GM19372 (cell line): ENCODE measurements at regions not wholly inside any gene's neighbourhood (a gene's known extent, or its start where the extent isn't known, plus 50 kb on each side); places are given as distances from the start of the nearest gene placed in this dataset.

Experiments
- ATAC-seq: cut with Tn5 transposase; IDR thresholded peaks from one replicate; pipeline ENCODE4 v1.9.1; 2021; ENCODE audit warnings: mild to moderate bottlenecking, low read depth, moderate library complexity; ENCODE audit not compliant: unreplicated experiment

DNA sequence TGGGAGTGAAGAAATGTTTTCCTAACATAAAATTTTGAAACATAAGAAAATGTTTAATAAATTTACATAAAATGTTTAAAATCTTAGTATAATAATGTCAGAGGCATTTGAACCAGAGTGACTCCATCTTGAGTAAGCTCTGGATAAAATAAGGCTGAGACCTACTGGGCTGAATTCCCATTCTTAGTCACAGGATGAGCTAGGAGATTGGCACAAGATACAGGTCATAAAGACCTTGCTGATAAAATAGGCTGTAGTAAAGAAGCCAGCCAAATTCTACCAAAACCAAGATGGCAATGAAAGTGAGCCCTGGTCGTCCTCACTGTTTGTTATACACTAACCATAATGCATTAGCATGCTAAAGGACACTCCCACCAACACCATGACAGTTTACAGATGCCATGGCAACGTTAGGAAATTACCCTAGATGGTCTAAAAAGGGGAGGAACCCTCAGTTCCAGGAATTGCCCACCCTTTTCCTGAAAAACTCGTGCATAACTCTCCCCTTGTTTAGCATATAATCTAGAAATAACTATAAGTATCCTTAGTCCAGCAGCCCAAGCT lies 1184.0 kb downstream of the UQCRFS1 start:
- ATAC-seq = no peak

DNA sequence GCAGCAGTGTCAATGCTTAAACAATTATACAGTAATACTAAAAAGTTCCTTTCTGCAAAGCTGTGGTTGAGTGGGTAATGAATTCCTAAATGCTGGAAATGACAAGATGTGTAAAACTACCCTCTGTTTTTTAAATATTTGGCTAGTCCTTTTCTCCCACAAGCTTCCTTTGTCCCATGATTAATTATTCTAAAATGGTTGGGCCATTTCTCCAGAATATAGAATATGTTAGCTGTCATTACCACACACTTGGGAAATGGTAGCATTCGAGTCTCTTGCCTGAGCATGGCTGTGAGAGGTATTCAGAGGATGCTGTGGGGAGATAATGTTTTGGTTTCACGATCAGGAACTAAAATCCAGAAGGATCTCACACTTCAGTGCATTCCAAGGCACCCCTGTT lies 1185.8 kb downstream of the UQCRFS1 start:
- no peak for ATAC-seq

DNA sequence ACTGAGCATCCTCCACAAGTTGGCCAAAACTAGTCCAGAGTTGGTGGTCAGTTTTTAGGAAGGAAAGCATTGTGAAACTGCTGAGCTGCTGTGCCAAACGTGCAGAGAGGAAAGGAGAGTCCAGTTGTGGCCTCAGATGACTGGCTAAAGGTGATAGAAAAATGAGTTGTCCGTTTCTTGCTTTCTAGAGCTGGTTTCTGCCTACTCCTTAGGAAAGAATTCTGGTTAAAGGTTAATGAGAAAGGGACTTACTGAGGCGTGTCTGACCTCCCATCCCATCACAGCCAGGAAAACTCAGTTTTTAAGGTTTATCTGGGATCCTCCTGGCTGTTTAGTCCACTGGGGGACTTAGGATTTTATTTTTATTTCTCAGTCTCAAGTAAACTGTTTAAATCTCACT lies 1186.3 kb downstream of the UQCRFS1 start:
- no peak for ATAC-seq

DNA sequence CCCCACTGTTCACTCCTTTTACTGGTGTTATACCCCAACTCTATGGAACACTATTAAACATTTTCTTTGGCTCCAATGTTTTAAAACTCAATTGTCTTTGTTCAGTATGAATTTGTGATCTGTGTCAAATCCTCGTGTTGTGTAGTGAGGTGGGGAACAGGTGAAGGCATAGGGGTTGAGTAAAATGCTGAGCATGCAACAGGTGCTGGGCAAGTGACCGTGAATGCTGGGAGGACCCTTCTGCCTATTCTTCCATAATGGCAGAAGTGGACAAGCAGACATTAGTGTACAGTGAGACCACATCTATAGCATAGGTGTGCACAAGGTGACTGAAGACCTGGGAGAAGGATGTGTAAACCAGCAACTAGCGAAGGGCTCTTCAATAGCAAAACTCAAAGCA lies 1188.0 kb downstream of the UQCRFS1 start:
- no peak for ATAC-seq

DNA sequence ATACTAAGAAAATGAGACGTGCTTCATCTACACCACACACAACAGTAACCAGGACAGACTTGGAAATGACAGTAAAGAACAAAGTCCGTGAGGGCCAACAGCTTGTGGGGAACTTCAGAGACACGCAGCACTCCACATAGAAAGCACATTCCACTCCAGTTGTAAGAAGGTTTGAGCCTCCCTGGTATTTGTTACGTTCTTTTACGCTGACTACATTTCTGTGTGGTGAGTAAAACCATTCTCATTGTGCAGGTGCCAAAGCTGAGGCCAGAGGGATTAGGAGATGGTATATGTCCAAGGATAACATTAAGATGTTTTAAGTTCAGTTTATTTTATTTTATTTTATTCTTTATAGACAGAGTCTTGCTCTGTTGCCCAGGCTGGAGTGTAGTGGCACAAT lies 1189.9 kb downstream of the UQCRFS1 start:
- no peak for ATAC-seq

DNA sequence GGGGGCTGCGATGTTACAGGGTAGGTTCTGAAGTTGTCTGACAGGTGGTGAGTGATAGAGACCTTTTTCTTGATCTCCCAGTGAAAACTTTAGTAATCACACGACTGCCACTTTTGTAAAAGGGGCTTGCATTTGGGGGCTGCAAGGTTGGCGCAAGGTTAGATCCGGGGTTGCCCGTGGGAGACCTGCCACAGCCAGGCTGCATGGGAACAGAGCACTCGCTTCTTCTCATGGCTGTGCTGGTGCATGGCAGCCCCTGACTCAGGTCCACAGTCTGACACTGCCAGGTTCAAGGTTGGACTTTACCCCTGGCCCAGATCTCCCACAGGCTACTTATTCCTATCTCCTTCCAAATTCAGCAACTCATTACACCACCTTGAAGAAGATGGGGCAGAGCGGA lies 1190.4 kb downstream of the UQCRFS1 start:
- ATAC-seq = no peak

DNA sequence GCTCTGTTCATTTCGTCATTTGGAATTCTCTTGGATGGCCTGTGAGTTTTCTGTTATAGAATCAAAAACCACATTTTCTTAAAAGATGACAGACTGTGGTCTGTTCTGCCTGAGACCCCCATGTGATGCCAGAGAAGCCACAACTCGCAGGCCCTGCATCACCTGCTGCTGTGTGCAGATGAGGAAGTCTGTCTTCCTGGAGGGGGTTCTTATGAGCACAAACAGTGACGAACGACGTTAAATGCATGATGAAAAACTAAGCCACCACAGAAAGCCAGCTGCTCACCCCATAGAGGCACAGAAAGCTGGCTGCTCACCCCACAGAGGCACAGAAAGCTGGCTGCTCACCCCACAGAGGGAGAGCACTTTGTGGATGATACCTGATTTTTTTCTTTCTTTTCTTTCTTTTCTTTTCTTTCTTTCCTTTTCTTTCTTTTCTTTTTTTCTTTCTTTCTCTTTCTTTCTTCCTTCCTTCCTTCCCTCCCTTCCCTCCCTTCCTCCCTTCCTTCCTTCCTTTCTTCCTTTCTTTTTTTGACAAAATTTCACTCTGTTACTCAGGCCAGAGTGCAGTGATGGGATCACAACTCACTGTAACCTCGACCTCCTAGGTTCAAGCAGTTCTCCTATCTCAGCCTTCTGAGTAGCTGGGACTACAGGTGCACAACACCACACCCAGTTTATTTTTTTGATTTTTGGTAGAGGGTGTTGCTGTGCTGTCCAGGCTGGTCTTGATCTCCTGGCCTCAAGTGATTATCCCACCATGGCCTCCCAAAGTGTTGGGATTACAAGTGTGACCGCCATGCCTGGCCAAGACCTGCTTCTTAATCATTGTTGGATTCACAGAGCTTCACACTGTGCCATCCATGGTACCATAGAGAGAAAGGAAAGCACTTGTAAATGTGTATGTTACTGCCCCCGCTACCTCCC lies 1191.4 kb downstream of the UQCRFS1 start:
- ATAC-seq = no peak

DNA sequence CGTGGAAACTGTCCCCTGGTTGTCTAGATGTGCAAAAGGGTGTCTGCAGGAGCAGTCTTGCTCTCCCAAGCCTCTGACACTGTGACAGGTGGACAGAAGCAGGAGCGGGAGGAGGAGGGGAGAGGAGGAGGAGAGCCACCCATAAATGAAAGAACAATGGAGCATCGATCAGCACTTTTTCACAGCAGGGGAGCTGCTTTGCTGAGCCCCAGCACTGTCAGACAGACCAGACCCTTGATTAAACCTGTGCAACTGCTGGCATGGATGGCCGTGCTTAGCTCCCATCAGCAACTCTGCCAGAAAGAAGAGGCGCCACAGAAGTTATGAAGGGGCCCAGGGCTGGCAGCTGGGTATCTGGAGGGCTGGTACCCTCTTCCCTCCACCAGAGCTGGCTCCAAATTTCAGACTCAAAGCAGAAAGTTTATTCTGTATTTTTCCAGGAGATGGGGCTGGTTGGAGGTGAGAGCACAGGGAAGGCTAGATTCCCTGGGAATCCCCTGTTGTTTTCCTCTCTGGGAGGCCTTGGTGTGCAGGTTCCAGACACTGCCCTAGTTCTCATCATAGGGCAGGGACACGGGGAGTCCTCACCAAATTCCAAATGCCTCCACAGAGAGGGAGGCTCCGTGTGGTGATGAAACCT lies 1192.2 kb downstream of the UQCRFS1 start:
- ATAC-seq = no peak

DNA sequence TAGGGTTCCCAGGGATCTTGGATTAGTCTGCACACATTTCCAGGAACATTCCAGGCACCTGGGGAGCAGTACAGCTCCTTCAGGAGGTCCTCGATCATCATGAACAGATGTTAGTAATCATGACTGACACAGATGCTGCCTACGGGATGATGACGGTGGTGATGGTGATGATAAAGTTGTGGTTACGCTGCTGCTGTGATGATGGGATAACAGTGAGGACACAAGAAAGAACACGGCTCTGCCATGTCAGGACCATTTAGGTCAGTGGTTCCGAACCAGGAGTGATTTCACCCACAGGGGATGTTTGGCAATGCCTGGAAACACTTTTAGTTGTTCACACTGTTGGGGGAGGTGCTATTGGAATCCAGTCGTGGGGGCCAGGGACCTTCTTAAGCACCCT lies 1193.0 kb downstream of the UQCRFS1 start:
- no peak for ATAC-seq

DNA sequence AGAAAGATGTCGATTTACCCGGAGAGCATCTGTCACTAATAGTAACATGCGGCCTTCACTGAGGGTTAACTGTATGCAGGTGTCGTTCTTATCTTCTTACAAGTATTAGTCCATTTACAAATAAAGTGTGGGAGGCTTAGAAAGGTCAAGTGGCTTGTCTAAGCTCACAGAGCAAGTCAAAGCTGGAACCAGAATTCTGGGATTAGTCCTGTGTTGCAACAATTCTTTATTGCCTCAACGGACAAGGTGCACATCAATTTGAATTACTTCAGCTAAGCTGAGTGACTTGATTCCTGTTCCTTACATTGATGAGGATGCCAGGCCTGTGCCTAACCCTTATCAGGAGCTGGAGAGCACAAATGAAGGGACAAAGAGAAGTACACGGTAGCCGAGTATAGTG lies 1193.6 kb downstream of the UQCRFS1 start:
- ATAC-seq = no peak

DNA sequence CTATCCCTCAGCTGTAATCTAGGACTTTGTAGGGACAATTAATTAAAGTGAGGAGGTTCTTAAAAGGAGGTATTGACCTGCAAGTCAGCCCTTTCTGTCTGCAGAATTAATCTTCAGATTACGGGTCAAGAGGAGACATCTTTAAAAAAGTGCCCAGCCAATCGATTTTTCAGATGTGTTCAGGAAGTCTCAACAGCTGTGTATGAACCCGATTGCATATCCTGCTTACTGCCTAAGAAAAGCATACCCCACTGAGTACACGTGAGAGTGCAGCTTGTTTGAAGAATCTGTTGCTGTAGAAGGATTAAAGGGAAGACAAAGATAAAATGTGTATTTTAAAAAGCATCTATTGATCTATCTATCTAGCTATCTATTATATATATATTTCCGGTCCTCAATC lies 1194.5 kb downstream of the UQCRFS1 start:
- ATAC-seq = no peak

DNA sequence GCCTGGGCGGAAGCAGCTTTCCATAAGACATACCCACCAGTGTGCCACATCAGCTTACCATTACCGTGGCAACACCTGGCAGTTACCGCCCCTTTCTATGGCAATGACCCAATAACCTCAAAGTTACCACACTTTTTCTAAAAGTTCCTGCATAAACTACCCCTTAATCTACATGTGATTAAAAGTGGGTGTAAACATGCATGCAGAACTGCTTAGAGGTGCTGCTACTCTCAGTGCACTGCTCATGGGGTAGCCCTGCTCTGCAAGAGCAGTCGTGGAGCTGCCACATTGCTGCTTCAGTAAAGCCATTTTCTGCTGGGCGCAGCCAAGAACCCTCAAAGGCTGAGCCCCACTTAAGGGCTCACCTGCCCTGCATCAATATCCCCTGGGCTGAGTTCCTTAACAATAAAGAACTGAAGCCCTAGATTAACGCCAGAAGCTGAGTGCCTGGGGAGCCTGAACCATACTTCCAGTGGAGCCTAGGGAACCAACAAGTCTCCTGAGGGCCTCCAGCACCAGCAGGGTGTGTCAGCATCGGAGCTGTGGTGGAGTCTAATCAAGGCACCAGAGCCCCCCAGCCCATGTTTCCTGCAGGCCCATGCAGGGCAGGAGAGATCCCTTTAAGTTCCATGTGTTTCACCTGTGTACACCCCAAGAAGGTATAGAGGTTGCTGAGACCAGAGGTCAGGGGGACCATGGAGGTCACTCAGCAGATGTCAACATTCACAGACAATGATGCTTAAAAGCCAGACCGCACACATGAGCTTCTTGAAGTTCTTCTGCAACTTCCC lies 1198.1 kb downstream of the UQCRFS1 start:
- no peak for ATAC-seq

DNA sequence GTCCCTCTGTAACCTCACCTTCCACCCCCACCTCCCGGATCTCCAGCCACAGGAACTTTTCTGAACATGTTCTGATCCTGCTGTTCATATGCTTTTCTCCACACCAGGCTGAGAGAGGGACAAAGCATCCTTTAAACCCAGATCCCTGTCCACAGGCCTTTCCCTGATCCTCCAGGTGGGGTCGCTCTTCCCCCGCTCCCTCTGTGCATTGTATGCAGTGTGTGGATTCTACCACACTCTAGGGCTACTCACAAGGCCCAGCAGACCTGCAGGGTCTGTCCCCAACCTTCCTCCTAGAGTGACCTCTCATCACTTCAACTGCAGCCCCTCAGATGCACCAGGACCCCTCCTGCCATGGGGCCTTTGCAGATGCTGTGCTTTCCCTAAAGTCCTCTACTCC lies 1200.6 kb downstream of the UQCRFS1 start:
- ATAC-seq = no peak

DNA sequence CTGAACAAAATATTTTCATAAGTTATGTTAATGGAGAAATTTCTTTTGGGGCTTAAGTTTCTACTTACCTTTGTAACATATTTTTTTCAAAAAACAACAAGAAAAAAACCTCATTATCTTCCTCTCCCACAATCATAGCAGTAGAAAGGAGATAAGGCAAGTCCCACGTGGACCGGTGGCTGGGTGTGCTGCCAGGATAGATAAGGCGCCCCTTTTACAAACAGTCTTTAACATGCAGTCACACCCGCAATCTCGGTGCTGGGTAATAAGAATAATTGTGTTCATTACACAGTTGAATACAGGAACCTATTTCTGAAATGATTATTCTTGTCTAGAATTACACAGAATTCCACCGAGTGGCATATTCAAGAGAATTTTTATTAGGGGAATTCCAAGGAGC lies 1202.3 kb downstream of the UQCRFS1 start:
- no peak for ATAC-seq

DNA sequence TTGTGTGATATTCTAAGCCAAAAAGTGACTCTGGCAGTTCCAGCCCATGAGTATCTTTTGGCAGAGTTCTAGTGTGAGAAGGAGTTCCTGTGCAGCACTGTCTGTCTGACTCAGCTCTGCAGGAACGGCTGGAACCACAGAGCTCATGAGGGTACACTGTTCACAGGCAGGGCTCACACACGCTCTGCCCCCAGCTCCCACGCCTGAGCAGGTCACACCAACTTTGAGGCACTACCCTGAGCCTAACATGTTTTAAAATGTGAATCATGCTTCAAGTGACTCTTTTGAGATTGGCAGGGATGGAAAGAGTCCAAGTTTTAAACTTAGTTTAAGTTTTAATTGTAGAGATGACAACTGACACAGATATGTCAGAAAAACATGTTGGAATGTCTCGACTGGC lies 1203.3 kb downstream of the UQCRFS1 start:
- no peak for ATAC-seq

DNA sequence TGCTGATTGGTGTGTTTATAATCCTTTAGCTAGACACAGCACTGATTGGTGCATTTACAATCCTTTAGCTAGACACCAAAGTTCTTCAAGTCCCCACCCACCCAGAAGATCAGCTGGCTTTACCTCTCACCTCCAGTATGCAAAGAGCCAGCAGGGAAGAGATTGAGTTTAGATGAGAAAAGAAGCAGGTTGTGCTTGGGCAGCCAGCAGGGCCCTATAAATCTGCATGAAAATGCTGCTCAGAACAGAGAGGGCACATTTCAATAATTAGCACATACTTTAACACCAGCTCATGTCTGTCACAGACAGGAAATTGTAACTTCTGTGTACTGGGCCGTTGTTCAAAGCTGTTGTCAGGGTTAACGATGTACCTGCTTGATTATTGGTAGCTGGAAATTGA lies 1204.3 kb downstream of the UQCRFS1 start:
- ATAC-seq = no peak

DNA sequence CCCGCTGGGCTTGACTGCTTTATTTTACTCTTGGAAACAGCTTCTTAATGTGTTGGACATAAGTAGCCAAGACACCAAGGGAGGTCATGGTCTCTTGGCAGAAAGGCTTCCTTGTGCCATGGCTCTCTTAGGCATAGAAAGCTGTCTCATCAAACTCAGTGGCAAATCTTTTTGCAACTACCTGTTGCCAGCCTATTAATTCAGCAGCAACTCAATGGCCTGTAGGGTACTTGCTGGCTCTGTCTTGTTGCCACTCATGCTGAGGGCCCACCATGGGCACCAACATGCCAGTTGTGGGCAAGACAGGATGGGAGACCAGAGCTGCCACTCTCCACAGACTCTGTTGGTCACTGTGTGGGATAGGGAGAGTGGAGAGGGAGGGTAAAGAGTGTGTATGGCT lies 1209.4 kb downstream of the UQCRFS1 start:
- ATAC-seq = no peak

DNA sequence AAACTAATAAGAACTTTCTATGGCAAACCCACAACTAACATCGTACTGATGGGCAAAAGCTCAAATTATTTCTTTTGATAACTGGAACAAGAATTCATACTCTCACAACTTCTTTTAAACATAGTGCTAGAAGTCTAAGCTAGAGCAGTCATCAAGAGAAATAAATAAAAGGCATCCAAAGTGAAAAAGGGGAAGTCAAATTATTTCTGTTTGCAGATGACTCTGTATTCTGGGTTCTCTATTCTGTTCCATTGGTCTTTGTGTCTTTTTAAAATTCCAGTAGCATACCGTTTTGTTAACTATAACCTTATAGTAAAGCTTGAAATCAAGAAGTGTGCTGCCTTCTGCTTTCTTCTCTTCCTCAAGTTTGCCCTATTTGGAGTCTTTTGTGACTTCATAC lies 1215.9 kb downstream of the UQCRFS1 start:
- no peak for ATAC-seq

DNA sequence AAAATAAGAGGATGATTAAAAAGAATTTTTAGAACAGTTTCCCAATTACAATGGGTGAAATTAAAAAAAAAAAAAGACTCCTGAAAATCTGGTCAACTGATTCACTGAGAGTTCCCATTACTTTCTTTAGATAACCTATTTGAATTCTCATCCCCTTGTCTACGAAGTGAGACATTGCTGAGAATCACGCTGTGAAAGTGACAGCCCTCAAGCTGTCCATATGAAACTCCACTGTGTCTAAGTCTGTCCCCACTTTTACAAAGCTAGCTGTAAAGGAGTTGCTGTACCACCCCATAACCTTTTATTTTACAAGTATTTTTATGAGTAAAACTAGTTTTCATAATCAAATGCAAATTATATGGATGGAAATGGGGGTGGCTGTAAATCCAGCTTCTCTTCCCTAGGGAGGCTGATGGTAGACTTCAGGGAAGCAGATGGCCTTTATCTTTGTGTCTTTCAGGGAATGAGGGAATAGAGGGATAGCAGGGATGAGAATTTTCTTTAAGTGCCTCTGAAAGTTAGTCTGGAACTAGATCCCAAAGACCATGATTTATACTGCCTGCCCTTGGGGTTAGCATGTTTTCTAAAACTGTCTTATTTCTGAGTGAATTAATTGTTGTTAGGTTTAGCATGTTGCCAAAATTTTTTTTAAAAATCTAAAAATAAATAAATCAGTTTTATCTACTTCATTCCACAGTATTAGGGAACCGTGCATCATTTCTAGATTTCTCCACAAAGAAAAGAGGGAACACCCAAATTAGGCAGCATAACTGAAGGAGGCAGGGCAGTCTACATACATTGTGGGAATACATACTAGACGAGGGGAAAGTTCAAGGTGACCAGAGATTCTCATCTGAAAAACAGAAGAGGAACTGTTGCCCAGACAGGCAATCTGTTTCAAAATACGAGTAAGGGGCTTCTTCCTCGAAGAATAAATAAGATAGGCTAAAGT lies 1219.1 kb downstream of the UQCRFS1 start:
- ATAC-seq = no peak

DNA sequence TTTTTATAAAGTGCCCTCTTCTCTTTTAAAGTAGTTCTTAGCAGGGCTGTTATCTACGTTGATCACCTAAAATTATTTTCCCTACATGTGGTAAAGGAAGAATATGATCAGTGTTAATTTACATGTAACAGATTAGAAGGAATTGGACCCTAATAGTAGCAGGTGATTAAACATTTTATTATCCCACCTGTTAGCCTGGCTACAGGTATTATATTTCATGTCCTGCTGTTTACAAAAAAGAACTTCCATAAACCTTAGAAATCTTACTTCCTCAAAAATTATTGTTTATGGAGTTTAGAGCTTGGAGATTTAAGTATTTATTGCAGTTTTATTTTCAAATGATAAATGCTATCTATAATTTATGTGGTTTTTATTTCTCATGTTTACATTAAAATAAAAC lies 1226.7 kb downstream of the UQCRFS1 start:
- no peak for ATAC-seq
